Thoracic aorta (tissue), 2 donors: ENCODE measurements at regions not wholly inside any gene's neighbourhood (a gene's known extent, or its start where the extent isn't known, plus 50 kb on each side); places are given as distances from the start of the nearest gene placed in this dataset.

Experiments
- ATAC-seq: fragments of 150-250 bp; one replicate; pipeline ENCODE4 v1.8.0; 2017; ENCODE audit warnings: low read depth; ENCODE audit not compliant: insufficient number of reproducible peaks, low FRiP score
- DNase-seq: peaks from one replicate; pipeline ENCODE4 v3.0.0-alpha.2; 2020; ENCODE audit warnings: low spot score
- H3K27ac ChIP-seq, 2 donors: fragments of 200-600 bp; sonication (generic); 1 replicate in 1 of 2; 2 replicates in 1 of 2; pipeline ENCODE4 v1.5.1; 2016; ENCODE audit warnings: mild to moderate bottlenecking in 2 of 2, moderate library complexity in 2 of 2
- H3K27me3 ChIP-seq: fragments of 200-600 bp; sonication (generic); replicated peaks from 2 replicates; pipeline ENCODE4 v1.6.0; 2016; ENCODE audit warnings: mild to moderate bottlenecking; ENCODE audit not compliant: insufficient read depth
- H3K36me3 ChIP-seq: fragments of 200-600 bp; sonication (generic); one replicate; pipeline ENCODE4 v1.5.1; 2016
- H3K4me1 ChIP-seq, 2 donors: fragments of 200-600 bp; sonication (generic); 1 replicate in 1 of 2; 2 replicates in 1 of 2; pipeline versions ENCODE4 v1.5.1 to v1.6.0; 2016; ENCODE audit warnings: low read depth in 2 of 2, mild to moderate bottlenecking in 1 of 2; ENCODE audit not compliant: control insufficient read depth in 1 of 2
- H3K4me3 ChIP-seq: fragments of 200-600 bp; sonication (generic); 2 replicates; pipeline ENCODE4 v1.5.1; 2016; ENCODE audit warnings: mild to moderate bottlenecking
- H3K9me3 ChIP-seq: fragments of 200-600 bp; sonication (generic); 2 replicates; pipeline ENCODE4 v1.5.1; 2016
- TF ChIP-seq, protein P1 (sequence below): fragments of 200-600 bp; sonication (generic); IDR thresholded peaks from one replicate; pipeline ENCODE4 v1.5.1; 2019; ENCODE audit warnings: antibody characterized with exemption

DNA sequence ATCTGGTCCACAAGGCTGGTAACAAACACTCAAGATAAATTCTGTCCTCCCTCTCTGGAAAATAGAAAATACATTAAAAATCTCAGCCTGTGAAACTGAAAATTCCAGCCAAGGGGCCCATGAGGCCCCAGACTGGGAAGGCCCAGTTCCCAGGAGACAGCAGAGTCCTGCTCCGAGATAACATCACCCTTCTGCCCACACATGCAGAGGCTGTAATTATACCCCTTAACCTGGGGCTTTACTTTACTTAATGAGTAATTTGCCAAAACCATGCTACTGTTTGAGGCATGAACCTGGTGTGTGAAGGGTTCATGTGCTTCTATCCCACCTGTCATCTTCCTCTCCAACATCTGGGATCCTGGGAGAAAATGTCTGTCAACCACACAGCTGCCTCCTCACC lies 398.9 kb upstream of the SULF2 start:
- H3K27ac ChIP-seq = no peak overlapping the region
- H3K9me3 ChIP-seq = no peaks in the 10 kb centered on the region
- H3K27me3 ChIP-seq = no peaks in the 10 kb centered on the region
- TF ChIP-seq, protein P1, sequence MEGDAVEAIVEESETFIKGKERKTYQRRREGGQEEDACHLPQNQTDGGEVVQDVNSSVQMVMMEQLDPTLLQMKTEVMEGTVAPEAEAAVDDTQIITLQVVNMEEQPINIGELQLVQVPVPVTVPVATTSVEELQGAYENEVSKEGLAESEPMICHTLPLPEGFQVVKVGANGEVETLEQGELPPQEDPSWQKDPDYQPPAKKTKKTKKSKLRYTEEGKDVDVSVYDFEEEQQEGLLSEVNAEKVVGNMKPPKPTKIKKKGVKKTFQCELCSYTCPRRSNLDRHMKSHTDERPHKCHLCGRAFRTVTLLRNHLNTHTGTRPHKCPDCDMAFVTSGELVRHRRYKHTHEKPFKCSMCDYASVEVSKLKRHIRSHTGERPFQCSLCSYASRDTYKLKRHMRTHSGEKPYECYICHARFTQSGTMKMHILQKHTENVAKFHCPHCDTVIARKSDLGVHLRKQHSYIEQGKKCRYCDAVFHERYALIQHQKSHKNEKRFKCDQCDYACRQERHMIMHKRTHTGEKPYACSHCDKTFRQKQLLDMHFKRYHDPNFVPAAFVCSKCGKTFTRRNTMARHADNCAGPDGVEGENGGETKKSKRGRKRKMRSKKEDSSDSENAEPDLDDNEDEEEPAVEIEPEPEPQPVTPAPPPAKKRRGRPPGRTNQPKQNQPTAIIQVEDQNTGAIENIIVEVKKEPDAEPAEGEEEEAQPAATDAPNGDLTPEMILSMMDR = no peak
- H3K4me3 ChIP-seq = no peak overlapping the region
- no peak for ATAC-seq
- H3K4me1 ChIP-seq = no peaks in the 10 kb centered on the region
- no peak for DNase-seq
- no peaks in the 10 kb centered on the region for H3K36me3 ChIP-seq

DNA sequence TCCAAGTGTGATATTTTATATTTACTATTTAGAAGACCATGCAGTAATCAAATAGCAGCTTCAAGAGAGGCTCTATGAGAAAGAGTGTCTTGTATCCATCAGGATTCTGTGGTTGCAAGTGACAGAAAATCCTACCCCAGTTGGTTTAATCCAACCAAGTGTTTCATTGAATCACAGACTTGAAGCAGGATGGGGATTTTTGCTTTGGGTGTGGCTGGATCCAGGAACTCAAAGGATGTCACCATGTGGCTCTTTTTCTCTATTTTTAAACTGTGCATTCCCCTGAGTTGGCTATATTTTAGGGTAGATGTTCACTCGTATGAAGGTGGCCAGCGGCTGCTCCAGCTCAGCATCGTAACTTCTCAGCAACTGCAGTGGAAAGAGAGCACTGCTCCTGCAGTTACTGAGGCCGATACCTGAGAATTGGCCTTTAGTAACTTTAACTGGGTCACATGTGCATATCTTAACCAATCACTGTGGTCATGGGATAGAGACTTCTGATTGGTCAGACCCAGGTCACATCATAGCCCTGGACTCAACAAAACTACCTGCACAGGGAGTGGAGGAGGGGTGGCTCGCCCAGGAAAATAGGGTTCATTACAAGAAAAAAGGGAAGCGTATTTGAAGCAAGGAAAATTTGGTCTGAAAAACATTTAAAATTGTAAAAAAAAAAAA lies 396.1 kb upstream of the SULF2 start:
- Histone ChIP-seq H3K36me3 (no peaks in the 10 kb centered on the region), H3K4me1 (no peaks in the 10 kb centered on the region), H3K9me3 (no peaks in the 10 kb centered on the region), H3K27me3 (no peaks in the 10 kb centered on the region), H3K27ac (no peak overlapping the region), H3K4me3 (no peak overlapping the region)
- TF ChIP-seq, protein P1 = no peak
- no peak for ATAC-seq
- no peak for DNase-seq

DNA sequence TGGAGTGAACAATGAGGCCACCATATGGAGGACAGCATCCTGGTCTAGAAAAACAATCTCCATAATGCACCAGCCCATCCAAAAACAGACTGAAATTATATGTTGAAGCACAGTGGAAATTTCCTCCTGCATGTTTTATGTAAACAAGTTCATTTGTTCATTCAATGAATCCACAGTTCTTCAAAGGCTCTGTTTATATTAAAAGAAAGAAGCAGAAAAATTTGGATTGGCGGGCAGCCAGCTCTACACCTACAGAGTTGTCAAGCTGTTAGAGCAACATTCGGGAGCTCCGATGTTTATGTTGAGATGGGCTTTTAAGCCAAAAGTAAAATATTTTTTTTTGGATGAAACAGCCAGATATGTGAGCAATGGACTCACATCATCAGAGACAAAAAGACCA lies 395.3 kb upstream of the SULF2 start:
- H3K27me3 ChIP-seq = no peaks in the 10 kb centered on the region
- no peak for DNase-seq
- H3K9me3 ChIP-seq = no peaks in the 10 kb centered on the region
- no peak overlapping the region for H3K27ac ChIP-seq
- ATAC-seq = no peak
- H3K4me3 ChIP-seq = no peak overlapping the region
- H3K4me1 ChIP-seq = no peaks in the 10 kb centered on the region
- no peaks in the 10 kb centered on the region for H3K36me3 ChIP-seq
- TF ChIP-seq, protein P1 = no peak

DNA sequence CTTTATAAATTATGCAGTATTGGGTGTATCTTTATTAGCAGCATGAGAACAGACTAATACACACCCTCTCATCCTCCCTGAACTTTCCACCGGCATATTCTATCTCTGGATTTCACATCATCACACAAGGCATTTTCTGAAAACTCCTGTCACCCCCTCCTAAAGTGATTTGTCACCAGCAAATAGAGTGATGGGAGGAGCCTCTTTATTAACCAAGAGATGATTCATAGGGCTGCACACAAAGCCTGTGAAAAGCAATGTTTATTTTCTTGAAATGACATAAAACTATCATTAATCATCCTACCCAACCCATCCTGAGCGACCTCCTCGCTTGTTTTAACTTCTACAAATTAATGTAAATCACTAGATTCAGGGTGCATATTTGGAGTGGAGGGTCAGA lies 394.7 kb upstream of the SULF2 start:
- H3K27me3 ChIP-seq = no peaks in the 10 kb centered on the region
- TF ChIP-seq, protein P1 = no peak
- no peak for ATAC-seq
- H3K4me3 ChIP-seq = no peak overlapping the region
- no peaks in the 10 kb centered on the region for H3K4me1 ChIP-seq
- H3K27ac ChIP-seq = no peak overlapping the region
- no peak for DNase-seq
- H3K36me3 ChIP-seq = no peaks in the 10 kb centered on the region
- no peaks in the 10 kb centered on the region for H3K9me3 ChIP-seq

DNA sequence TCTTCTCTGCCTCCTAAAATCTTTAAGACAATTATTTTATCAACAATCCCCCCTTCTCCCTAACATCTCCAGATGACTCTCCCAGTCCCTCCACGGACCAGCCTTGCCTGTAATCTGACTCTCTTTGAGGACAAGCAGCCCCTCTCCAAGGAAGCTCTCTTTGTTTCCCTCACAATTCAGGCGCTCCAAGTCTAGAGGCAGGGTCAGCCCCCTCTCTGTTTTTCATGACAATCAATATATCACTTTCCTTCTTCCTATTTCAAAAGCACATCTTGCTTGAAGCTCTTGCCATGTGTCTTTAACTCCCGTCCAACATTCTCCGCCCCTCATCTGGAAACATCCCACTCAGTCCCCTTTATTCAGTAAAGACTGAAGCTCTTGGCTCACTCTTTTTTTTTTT lies 393.4 kb upstream of the SULF2 start:
- H3K27me3 ChIP-seq = no peaks in the 10 kb centered on the region
- H3K4me3 ChIP-seq = no peak overlapping the region
- DNase-seq (no peak), ATAC-seq (no peak)
- H3K4me1 ChIP-seq = no peaks in the 10 kb centered on the region
- no peaks in the 10 kb centered on the region for H3K9me3 ChIP-seq
- TF ChIP-seq, protein P1 = no peak
- no peak overlapping the region for H3K27ac ChIP-seq
- no peaks in the 10 kb centered on the region for H3K36me3 ChIP-seq
